Endothelial cell of umbilical vein (primary cell): ENCODE measurements at regions not wholly inside any gene's neighbourhood (a gene's known extent, or its start where the extent isn't known, plus 50 kb on each side); places are given as distances from the start of the nearest gene placed in this dataset.

Experiments used
- CTCF ChIP-seq, 2 donors: IDR thresholded peaks; 1 replicate in 1 of 2; 2 replicates in 1 of 2; pipeline ENCODE4 v1.5.1; 2011; ENCODE audit warnings: low read length in 2 of 2, mild to moderate bottlenecking in 2 of 2, moderate library complexity in 2 of 2, control low read depth in 1 of 2, inconsistent platforms in 1 of 2, low read depth in 1 of 2; ENCODE audit not compliant: insufficient read depth in 1 of 2; ENCODE audit errors: extremely low read depth in 1 of 2
- EZH2 ChIP-seq: IDR thresholded peaks from 2 replicates; pipeline ENCODE4 v1.6.1; 2012; ENCODE audit warnings: borderline replicate concordance, low read depth, mild to moderate bottlenecking, moderate library complexity, low read length, inconsistent platforms; ENCODE audit not compliant: severe bottlenecking
- JUN ChIP-seq: IDR thresholded peaks from 2 replicates; pipeline ENCODE4 v1.6.1; 2011; ENCODE audit warnings: borderline replicate concordance, low read depth; ENCODE audit not compliant: insufficient read length, insufficient read depth
- MAX ChIP-seq: IDR thresholded peaks from 2 replicates; pipeline ENCODE4 v1.6.1; 2011; ENCODE audit not compliant: insufficient read depth, insufficient read length
- POLR2A ChIP-seq: IDR thresholded peaks from 2 replicates; pipeline ENCODE4 v1.6.1; 2012; ENCODE audit warnings: low read depth, mild to moderate bottlenecking, control low read depth, low read length
- POLR2AphosphoS5 ChIP-seq: IDR thresholded peaks from 2 replicates; pipeline ENCODE4 v1.6.1; 2012; ENCODE audit warnings: low read depth, mild to moderate bottlenecking, control low read depth, low read length, moderate library complexity; ENCODE audit not compliant: insufficient read depth

GRCh38 chr9:6105738-6106137 lies 90.3 kb upstream of the RANBP6 start:
- TF ChIP-seq CTCF (IDR thresholded peaks at IDR 0.05; ENCODE audit: extremely low read depth in 1 of 2, insufficient read depth in 1 of 2, low read depth in 1 of 2, low read length in 2 of 2) (no peak), POLR2AphosphoS5 (no peak), MAX (no peak), EZH2 (no peak), POLR2A (no peak), JUN (no peak)
